DND-41 (cell line): ENCODE measurements at regions not wholly inside any gene's neighbourhood (a gene's known extent, or its start where the extent isn't known, plus 50 kb on each side); places are given as distances from the start of the nearest gene placed in this dataset.
"Not testable (repeated sequence)": the region's sequence is repeated elsewhere in the genome, so short reads cannot be mapped to it uniquely, and the experiment has no call there.

Experiments used
- ATAC-seq: fragments of 200-7000 bp; cut with Tn5 transposase; 3 replicates; pipeline ENCODE4 v1.9.1; 2021; ENCODE audit warnings: low read depth; ENCODE audit not compliant: insufficient read depth
- DNase-seq: peaks from one replicate; pipeline ENCODE4 v3.0.0-alpha.2; 2020
- H2AFZ ChIP-seq: 2 replicates; pipeline ENCODE4 v1.6.0; 2012; ENCODE audit warnings: low read depth, low read length
- H3K27ac ChIP-seq: 2 replicates; pipeline ENCODE4 v1.5.1; 2012; ENCODE audit warnings: low read length, inconsistent platforms
- H3K27me3 ChIP-seq: fragments of 200-600 bp; sonication (generic); 2 replicates; pipeline ENCODE4 v1.6.0; 2012; ENCODE audit warnings: low read length, mild to moderate bottlenecking, inconsistent platforms; ENCODE audit not compliant: insufficient read depth, poor library complexity
- H3K36me3 ChIP-seq: 2 replicates; pipeline ENCODE4 v1.5.1; 2012; ENCODE audit warnings: low read length, inconsistent platforms; ENCODE audit not compliant: insufficient read depth
- H3K4me1 ChIP-seq: 2 replicates; pipeline ENCODE4 v1.5.1; 2012; ENCODE audit warnings: mild to moderate bottlenecking, low read length; ENCODE audit not compliant: insufficient read depth
- H3K4me2 ChIP-seq: 2 replicates; pipeline ENCODE4 v1.6.0; 2012; ENCODE audit warnings: mild to moderate bottlenecking, moderate library complexity, low read length, inconsistent platforms; ENCODE audit not compliant: insufficient read depth
- H3K4me3 ChIP-seq, 2 experiments: fragments of 200-600 bp in 1 of 2; shearing (Covaris generic) in 1 of 2; 2 replicates each; pipeline ENCODE4 v1.5.1; 2012 to 2016; ENCODE audit warnings: inconsistent platforms in 2 of 2, low read length in 2 of 2, mild to moderate bottlenecking in 2 of 2, low read depth in 1 of 2, moderate library complexity in 1 of 2
- H3K79me2 ChIP-seq: 2 replicates; pipeline ENCODE4 v1.6.0; 2012; ENCODE audit warnings: low read length, inconsistent platforms; ENCODE audit not compliant: insufficient read depth
- H3K9ac ChIP-seq: 2 replicates; pipeline ENCODE4 v1.6.0; 2012; ENCODE audit warnings: low read depth, mild to moderate bottlenecking, inconsistent platforms, low read length, moderate library complexity
- H3K9me3 ChIP-seq: 2 replicates; pipeline ENCODE4 v1.5.1; 2012; ENCODE audit warnings: low read length, moderate library complexity, mild to moderate bottlenecking, inconsistent platforms; ENCODE audit not compliant: insufficient read depth, severe bottlenecking
- H4K20me1 ChIP-seq: 2 replicates; pipeline ENCODE4 v1.6.0; 2012; ENCODE audit warnings: low read length; ENCODE audit not compliant: insufficient read depth
- EZH2 ChIP-seq: IDR thresholded peaks from 3 replicates; pipeline ENCODE4 v1.6.1; 2012; ENCODE audit warnings: borderline replicate concordance, low read depth, mild to moderate bottlenecking, moderate library complexity, low read length, inconsistent platforms; ENCODE audit not compliant: severe bottlenecking
- TF ChIP-seq, protein P1 (sequence below): IDR thresholded peaks from 2 replicates; pipeline ENCODE4 v1.5.1; 2012; ENCODE audit warnings: borderline replicate concordance, low read length, moderate library complexity, mild to moderate bottlenecking; ENCODE audit not compliant: poor library complexity, severe bottlenecking; ENCODE audit errors: extremely low read depth

DNA sequence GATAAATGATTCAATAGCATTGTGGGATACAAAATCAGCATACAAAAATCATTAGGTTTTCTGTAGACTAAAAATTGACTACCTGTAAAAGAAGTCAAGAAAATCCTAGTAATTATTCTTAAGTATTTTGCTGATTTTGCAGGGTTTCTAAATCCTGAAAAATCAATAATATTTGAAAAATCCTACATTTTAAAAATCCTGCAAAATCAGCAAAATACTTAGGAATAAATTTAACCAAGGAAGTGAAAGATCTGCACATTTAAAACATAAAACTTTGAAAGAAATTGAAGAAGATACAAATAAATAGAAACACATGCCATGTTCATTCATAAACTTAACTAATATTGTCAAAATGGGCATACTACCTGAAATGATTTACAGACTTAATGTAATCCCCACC, 517.7 kb downstream of the RERGL start:
- Histone ChIP-seq H3K4me2 (no peak overlapping the region), H2AFZ (no peak overlapping the region), H3K36me3 (no peaks in the 10 kb centered on the region), H3K27me3 (no peaks in the 10 kb centered on the region), H3K27ac (no peak overlapping the region), H3K4me3 (no peak overlapping the region), H3K9me3 (no peaks in the 10 kb centered on the region), H3K9ac (no peak overlapping the region), H3K79me2 (no peaks in the 10 kb centered on the region), H4K20me1 (no peaks in the 10 kb centered on the region), H3K4me1 (no peaks in the 10 kb centered on the region)
- TF ChIP-seq EZH2, result no peak
- TF ChIP-seq, protein P1, sequence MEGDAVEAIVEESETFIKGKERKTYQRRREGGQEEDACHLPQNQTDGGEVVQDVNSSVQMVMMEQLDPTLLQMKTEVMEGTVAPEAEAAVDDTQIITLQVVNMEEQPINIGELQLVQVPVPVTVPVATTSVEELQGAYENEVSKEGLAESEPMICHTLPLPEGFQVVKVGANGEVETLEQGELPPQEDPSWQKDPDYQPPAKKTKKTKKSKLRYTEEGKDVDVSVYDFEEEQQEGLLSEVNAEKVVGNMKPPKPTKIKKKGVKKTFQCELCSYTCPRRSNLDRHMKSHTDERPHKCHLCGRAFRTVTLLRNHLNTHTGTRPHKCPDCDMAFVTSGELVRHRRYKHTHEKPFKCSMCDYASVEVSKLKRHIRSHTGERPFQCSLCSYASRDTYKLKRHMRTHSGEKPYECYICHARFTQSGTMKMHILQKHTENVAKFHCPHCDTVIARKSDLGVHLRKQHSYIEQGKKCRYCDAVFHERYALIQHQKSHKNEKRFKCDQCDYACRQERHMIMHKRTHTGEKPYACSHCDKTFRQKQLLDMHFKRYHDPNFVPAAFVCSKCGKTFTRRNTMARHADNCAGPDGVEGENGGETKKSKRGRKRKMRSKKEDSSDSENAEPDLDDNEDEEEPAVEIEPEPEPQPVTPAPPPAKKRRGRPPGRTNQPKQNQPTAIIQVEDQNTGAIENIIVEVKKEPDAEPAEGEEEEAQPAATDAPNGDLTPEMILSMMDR, result no peak
- DNase-seq (no peak), ATAC-seq (no peak)

DNA sequence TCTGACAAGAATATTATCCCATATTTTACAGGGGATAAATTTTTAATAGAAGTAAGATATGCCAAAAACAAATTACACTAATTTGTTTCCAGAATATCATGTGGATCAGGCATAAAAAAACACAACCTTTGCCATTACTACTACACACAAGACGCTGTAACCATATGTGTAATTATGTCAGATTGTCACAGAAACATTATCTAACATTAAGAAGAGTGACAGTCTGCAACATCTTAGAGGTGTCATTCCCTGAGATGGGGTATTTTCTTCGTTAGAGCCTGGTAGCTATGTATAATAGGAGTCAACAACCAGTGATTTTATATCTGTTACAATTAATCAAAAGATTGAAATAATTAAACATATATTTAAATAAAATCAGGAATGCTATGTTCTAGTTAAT, 518.9 kb downstream of the RERGL start:
- Histone ChIP-seq H3K9me3 (no peaks in the 10 kb centered on the region), H3K9ac (no peak overlapping the region), H3K4me1 (no peaks in the 10 kb centered on the region), H3K36me3 (no peaks in the 10 kb centered on the region), H3K79me2 (no peaks in the 10 kb centered on the region), H3K27me3 (no peaks in the 10 kb centered on the region), H3K4me3 (no peak overlapping the region), H3K27ac (no peak overlapping the region), H2AFZ (no peak overlapping the region), H4K20me1 (no peaks in the 10 kb centered on the region), H3K4me2 (no peak overlapping the region)
- no peak for ATAC-seq
- DNase-seq, result no peak
- TF ChIP-seq EZH2, result no peak
- TF ChIP-seq, protein P1, result no peak

DNA sequence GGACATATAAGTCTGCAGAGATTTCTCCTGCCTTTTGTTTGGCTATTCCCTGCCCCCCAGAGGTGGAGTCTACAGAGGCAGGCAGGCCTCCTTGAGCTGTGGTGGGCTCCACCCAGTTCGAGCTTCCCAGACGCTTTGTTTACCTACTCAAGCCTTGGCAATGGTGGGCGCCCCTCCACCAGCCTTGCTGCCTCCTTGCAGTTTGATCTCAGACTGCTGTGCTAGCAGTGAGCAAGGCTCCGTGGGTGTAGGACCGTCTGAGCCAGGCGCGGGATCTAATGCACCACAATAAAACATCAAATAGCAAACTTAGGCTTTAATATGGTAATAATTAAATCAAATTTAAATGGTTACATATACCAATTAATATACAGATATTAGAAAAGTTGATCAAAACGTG, 525.4 kb downstream of the RERGL start:
- not testable (repeated sequence) for H3K4me3 ChIP-seq, H3K4me1 ChIP-seq, H3K9me3 ChIP-seq, H3K9ac ChIP-seq, H3K36me3 ChIP-seq, H2AFZ ChIP-seq, H3K27ac ChIP-seq, H3K27me3 ChIP-seq, H4K20me1 ChIP-seq, H3K79me2 ChIP-seq, DNase-seq, ATAC-seq, H3K4me2 ChIP-seq

DNA sequence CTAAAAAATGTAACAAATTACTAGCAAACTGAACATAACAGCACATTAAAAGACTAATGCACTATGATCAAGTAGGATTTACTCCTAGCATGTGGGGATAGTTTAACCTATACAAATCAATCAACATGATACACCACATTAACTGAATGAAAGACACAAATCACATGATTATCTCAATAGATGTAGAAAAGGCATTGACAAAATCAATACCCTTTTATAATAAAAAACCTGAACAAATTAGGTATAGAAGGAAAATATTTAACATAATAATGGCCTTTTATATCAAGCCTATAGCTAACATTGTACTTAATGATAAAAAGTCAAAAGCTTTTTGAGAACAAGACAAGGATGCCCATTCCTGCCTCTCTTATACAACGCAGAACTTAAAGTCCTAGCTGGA, 540.0 kb downstream of the RERGL start:
- Histone ChIP-seq H3K9me3 (no peaks in the 10 kb centered on the region), H3K4me1 (no peaks in the 10 kb centered on the region), H3K79me2 (no peaks in the 10 kb centered on the region), H3K4me2 (no peak overlapping the region), H2AFZ (no peak overlapping the region), H3K27me3 (no peaks in the 10 kb centered on the region), H3K27ac (no peak overlapping the region), H3K4me3 (no peak overlapping the region), H3K9ac (no peak overlapping the region), H3K36me3 (no peaks in the 10 kb centered on the region), H4K20me1 (no peaks in the 10 kb centered on the region)
- no peak for ATAC-seq
- TF ChIP-seq, protein P1, result no peak
- TF ChIP-seq EZH2, result no peak
- DNase-seq, result no peak
